NCI-H226 (cell line): ENCODE measurements at regions not wholly inside any gene's neighbourhood (a gene's known extent, or its start where the extent isn't known, plus 50 kb on each side); places are given as distances from the start of the nearest gene placed in this dataset.

Source experiments
- DNase-seq: peaks from one replicate; pipeline ENCODE4 v3.0.0-alpha.2; 2015

DNA sequence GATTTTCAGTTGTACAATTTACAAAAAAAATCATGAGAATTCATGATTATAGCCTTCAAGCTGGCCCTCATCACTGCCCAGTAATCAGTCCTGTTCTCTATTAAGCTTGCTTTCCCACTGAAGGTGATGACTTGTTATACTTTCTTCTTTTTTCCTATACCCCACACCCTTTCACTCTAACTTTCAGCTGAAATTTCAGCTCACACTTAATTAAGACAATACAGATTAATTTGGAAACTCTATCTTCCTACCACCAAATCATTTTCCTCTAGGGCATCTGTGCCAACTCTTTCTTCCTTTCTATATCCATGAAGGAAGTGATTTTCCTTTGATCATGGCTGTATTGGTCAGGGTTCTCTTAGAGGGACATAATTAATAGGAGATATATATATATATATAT is 449.9 kb downstream of the CD109 start:
- DNase-seq = no peak

DNA sequence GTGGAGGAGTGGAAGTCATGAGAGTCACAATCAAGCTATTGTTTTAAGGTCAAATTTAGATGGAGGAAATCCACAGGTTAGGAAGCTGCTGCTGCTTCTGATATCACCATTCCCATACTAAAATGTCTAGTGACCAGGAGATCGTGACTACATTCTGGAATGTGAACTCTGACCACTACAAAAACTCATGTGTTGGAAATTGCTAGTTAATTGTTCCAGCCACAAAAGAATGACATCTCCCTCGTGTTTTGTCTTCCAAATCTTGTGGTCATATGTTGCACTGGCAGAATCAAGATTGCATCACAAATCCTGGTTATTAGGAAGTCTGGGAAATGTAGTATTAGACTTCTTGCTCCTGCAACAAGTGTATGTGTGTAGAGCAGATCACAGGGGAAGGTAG is 441.9 kb downstream of the CD109 start:
- DNase-seq = peak; percentile 45

DNA sequence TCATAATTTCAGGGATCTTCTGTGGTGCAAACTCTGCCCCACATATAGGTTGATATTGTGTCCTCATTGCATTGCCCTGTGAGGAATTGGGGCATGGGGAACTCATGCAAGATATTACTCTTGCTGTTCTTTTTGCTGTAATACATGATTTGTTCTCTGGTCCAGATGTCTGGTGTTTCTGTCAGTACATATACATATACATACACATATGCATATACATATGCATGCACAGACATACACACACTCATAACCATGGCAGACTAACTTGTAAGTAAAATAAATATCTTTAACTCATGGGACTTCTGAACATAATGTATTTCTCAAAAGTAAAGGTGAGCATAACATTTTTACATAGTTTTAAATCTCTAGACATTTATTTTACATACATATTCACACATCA is 438.3 kb downstream of the CD109 start:
- DNase-seq = no peak

GRCh38 chr6:74133073-74133472 is 437.1 kb downstream of the CD109 start:
- DNase-seq = no peak

DNA sequence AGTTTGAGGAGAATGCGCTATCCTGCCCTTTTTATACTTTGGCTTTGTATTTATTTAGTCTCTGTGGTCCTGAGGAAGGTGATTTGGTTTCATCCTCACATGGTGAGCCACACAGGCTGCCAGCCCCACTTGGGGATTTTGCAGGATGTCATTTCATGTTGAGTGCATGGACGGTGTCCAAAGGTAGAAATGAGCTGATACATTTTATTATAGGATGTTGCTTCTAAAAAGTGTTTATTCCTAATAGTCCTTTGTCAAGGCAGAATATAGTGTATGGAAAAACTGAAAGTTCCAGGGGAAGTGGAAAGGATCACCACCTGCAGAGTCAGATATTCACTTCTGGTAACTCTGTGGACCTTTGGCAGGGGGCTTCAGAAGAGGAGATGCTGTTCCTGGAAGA is 434.6 kb downstream of the CD109 start:
- DNase-seq = no peak

DNA sequence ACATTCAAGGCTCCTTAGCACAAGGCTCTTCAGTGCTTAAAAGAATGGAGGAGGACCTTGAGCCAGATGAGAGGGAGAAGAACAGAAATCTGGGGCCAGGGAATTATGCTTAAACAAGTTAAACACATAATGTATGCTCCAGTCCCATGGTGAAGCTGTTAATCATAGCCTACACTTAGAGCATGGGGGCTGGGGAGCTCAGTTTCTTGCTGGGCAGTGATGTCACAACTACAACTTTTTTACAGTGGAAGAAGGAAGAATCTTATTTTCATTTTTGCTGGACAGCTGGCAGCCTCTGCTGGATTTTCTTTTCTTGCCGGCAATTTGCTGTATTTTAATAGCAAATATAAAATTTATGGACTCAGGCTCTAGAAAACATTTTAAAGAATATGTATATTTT is 432.5 kb downstream of the CD109 start:
- no peak for DNase-seq

- no peak for DNase-seq
Observed at GRCh38 chr6:74117113-74117512, 421.1 kb downstream of the CD109 start.

DNA sequence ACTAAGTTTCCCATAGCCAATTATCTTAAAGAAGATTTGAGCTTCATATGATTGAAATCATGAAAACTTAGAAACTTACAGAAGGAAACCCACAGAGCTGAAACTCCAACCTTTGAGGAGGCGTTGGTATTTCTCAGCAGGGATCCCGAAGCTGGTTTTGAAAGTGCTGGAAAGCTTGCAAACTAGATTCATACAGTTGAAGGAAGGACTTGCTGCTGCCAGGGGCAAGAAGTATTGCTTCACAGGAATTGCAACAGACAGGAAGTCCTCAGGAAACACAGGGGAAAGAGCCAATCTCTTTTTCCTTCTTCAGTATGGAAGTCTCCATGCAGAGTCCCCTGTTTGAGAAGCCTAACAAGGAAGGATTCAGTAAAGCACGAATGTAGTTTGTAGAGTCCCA is 419.7 kb downstream of the CD109 start:
- DNase-seq = peak; percentile 11

DNA sequence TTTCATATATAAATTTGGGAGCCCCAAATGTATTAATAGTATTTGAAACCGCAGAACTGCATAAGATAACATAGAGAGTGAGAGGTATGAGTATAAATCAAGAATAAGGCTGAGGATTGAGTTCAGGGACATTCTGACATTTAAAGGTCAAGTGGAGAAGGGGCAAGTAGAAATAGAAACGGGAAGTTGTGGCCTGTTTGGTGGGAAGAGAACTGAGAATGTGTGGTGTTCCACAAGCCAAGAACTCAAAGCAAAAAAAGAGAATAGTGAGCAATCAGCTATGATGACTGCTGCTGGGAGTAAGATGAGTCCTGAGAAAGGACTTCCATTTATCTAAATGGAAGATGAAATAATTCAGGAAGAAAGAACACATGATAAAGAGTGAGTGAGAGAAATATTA is 418.4 kb downstream of the CD109 start:
- peak; percentile 50 for DNase-seq

- DNase-seq = peak; percentile 79
Observed at GRCh38 chr6:74113901-74114300, 417.9 kb downstream of the CD109 start.

DNA sequence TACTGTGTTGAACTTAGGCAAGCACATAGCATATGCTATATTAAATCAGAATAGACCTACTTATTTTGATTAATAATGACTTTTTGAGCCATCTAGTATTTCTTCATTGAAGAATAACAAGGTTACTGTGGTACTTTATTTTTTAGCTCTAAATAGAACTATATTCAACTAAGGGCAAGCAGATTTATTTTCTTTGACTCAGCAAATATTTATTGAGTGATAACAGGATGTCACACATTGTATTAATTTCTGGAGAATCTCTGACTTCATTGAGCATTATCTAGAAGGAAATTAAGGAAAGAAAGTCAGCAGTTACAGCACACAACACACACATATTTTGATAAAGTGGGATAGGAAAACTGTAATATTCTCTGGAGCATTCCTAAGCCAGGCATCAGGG is 407.4 kb downstream of the CD109 start:
- DNase-seq = no peak

DNA sequence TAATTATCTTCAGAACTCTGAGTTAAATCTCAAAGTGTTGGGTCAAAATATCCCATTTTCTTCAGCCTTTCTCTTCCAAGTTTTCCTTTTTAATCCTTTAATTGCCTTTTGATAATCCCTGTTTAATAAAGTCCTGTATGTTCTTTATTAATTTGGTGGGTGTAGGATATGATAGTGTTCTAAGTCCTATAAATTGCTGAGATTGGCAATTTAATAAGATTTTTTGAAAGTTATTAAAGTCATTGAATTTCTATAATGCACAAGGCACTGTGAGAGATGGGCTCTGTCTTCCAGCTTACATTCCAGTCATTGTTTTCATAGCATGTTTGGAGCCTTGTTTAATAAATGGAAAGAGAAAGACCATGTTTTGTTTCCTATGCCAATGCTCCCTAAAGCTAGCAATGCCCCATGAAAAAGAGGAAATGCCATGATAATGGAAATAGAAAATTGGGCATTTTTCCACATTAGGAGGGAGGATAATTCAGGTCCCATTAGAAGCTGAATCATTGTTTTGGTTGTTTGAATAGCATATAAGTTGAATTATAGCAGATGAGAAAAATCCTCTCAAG is 404.8 kb downstream of the CD109 start:
- DNase-seq = peak; percentile 17

- DNase-seq = no peak
Observed at GRCh38 chr6:74096329-74096728, 400.3 kb downstream of the CD109 start.

- DNase-seq = no peak
Observed at GRCh38 chr6:74093361-74093760, 397.4 kb downstream of the CD109 start.

GRCh38 chr6:74091794-74092157 is 395.8 kb downstream of the CD109 start:
- no peak for DNase-seq

DNA sequence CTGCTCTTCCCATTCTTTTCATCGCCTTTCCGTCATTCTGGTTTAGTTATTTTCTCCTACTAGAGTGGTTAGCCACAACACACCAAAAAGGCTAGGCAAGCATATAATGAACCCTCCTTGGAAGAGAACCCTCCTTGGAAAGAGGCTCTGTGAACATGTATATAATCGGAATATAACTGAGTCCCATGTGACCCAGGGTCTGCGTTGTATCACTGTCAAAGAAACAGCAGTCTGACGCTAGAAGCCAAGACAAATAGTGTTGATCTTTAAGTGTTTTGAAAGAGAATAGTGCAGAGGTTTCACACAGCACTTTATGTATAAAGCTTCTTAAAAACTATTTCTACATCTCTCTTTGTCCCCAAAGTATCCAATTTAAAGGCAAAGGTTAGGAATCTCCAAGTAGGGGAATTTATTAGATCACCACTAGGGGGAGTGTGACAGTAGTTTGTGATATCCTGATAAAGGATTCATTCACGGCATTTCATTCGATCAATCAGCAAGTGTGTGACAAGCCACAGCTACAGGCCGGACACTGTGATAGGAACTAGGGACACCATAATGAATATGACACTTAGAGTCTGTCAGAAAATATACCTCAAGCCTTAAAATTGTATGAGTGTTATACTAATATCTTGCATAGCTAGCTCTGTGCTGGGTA is 395.3 kb downstream of the CD109 start:
- DNase-seq = no peak

- no peak for DNase-seq
Observed at GRCh38 chr6:74087899-74088298, 391.9 kb downstream of the CD109 start.

- DNase-seq = no peak
Observed at GRCh38 chr6:74075896-74076295, 379.9 kb downstream of the CD109 start.

- no peak for DNase-seq
Observed at GRCh38 chr6:74075323-74075722, 379.3 kb downstream of the CD109 start.

- DNase-seq = no peak
Observed at GRCh38 chr6:74074645-74075044, 378.6 kb downstream of the CD109 start.

GRCh38 chr6:74073999-74074398 is 378.0 kb downstream of the CD109 start:
- DNase-seq = no peak

- DNase-seq = peak; percentile 82
Observed at GRCh38 chr6:74073429-74073828, 377.4 kb downstream of the CD109 start.

- DNase-seq = no peak
Observed at GRCh38 chr6:74071214-74071613, 375.2 kb downstream of the CD109 start.

DNA sequence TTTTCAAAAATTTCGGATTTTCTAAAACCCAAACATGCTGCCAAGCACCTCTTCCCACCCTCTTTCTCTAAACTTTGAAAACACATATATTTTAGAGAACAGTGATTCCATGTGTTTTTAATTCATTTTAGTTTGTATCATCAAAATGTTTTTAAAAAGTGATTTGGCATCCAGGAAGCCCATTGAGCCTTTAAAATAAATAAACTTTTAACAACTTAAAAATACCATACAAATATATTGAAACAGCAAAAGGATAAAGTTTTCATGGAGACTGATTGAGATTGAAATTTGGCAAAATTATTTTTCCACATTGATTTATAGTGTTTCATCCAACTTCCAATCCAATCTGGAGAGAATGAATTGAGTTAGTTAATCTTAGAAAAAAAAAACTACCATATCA is 374.7 kb downstream of the CD109 start:
- no peak for DNase-seq

- no peak for DNase-seq
Observed at GRCh38 chr6:74070091-74070490, 374.1 kb downstream of the CD109 start.
